WTC11 (cell line): ENCODE measurements at regions not wholly inside any gene's neighbourhood (a gene's known extent, or its start where the extent isn't known, plus 50 kb on each side); places are given as distances from the start of the nearest gene placed in this dataset.
A peak's percentile ranks its signal among the peaks of the same experiment; 100 is the strongest.

Source experiments
- ATAC-seq: fragments of 200-7000 bp; cut with Tn5 transposase; 2 replicates; pipeline ENCODE4 v1.10.0; 2021; ENCODE audit warnings: mild to moderate bottlenecking, moderate library complexity
- CTCF ChIA-PET: fragments of 300-600 bp; sonication (Branson Sonifier 250); formaldehyde crosslinking; loops from one replicate; lab custom pipeline; 2021; ENCODE audit warnings: antibody characterized with exemption; lab: Charles Lee
- POLR2A ChIA-PET: fragments of 350-600 bp; sonication (Branson Sonifier 250); formaldehyde crosslinking; loops from one replicate; lab custom pipeline; 2021; ENCODE audit warnings: antibody characterized with exemption; lab: Charles Lee
- DNase-seq: peaks from one replicate; pipeline ENCODE4 v3.0.0; 2021; ENCODE audit warnings: low spot score
- H3K27ac Mint-ChIP-seq: 2 replicates; pipeline ENCODE4 v1.8.0; 2021; ENCODE audit warnings: mixed read lengths
- H3K27me3 Mint-ChIP-seq: 2 replicates; pipeline ENCODE4 v1.8.0; 2021; ENCODE audit warnings: low read depth, mild to moderate bottlenecking, moderate library complexity, mixed read lengths
- H3K36me3 Mint-ChIP-seq: 2 replicates; pipeline ENCODE4 v1.8.0; 2021; ENCODE audit warnings: mixed read lengths
- H3K4me1 Mint-ChIP-seq: 2 replicates; pipeline ENCODE4 v1.8.0; 2022; ENCODE audit warnings: mixed read lengths
- H3K4me3 Mint-ChIP-seq: 2 replicates; pipeline ENCODE4 v1.8.0; 2021; ENCODE audit warnings: mild to moderate bottlenecking, moderate library complexity, mixed read lengths
- H3K9me3 Mint-ChIP-seq: 2 replicates; pipeline ENCODE4 v1.8.0; 2021; ENCODE audit warnings: mixed read lengths
- EMX1 ChIP-seq: fragments of 250-450 bp; sonication (Bioruptor Pico); IDR thresholded peaks from 2 replicates; pipeline ENCODE4 v1.8.0; 2021; ENCODE audit warnings: mild to moderate bottlenecking
- FOXP1 ChIP-seq: sonication (generic); formaldehyde crosslinking; IDR thresholded peaks from 2 replicates; pipeline ENCODE4 v1.8.0; 2022; ENCODE audit warnings: missing genetic modification reagents, mild to moderate bottlenecking, moderate library complexity, borderline replicate concordance
- GTF2I ChIP-seq: fragments of 250-450 bp; sonication (Bioruptor Pico); conservative IDR thresholded peaks from 2 replicates; pipeline ENCODE4 v1.4.0; 2021; ENCODE audit warnings: mild to moderate bottlenecking
- JAZF1 ChIP-seq: fragments of 250-450 bp; sonication (Bioruptor Pico); IDR thresholded peaks from 2 replicates; pipeline ENCODE4 v1.9.0; 2021; ENCODE audit warnings: moderate library complexity, mild to moderate bottlenecking, inconsistent platforms
- MLX ChIP-seq: sonication (generic); formaldehyde crosslinking; IDR thresholded peaks from 2 replicates; pipeline ENCODE4 v1.8.1; 2023; ENCODE audit warnings: mild to moderate bottlenecking, missing genetic modification reagents, moderate library complexity
- NFATC4 ChIP-seq: fragments of 250-450 bp; sonication (Bioruptor Pico); IDR thresholded peaks from 2 replicates; pipeline ENCODE4 v1.9.0; 2021; ENCODE audit warnings: mild to moderate bottlenecking
- NFE2L1 ChIP-seq: sonication (generic); formaldehyde crosslinking; IDR thresholded peaks from 2 replicates; pipeline ENCODE4 v1.8.1; 2023; ENCODE audit warnings: missing genetic modification reagents
- SMAD3 ChIP-seq: sonication (generic); formaldehyde crosslinking; IDR thresholded peaks from 2 replicates; pipeline ENCODE4 v1.8.0; 2022; ENCODE audit warnings: missing genetic modification reagents, mild to moderate bottlenecking, borderline replicate concordance
- SMAD4 ChIP-seq: sonication (generic); formaldehyde crosslinking; IDR thresholded peaks from 2 replicates; pipeline ENCODE4 v1.8.0; 2022; ENCODE audit warnings: mild to moderate bottlenecking, missing genetic modification reagents
- SOX15 ChIP-seq: fragments of 250-450 bp; sonication (Bioruptor Pico); IDR thresholded peaks from 2 replicates; pipeline ENCODE4 v1.9.0; 2021; ENCODE audit warnings: mild to moderate bottlenecking
- SP1 ChIP-seq: sonication (generic); formaldehyde crosslinking; conservative IDR thresholded peaks from 2 replicates; pipeline ENCODE4 v1.8.1; 2022; ENCODE audit warnings: missing genetic modification reagents
- STAT6 ChIP-seq: sonication (generic); formaldehyde crosslinking; conservative IDR thresholded peaks from 2 replicates; pipeline ENCODE4 v1.8.1; 2023; ENCODE audit warnings: mild to moderate bottlenecking, low read depth, missing genetic modification reagents, moderate library complexity
- USF2 ChIP-seq: sonication (generic); formaldehyde crosslinking; IDR thresholded peaks from 2 replicates; pipeline ENCODE4 v1.8.1; 2023; ENCODE audit warnings: mild to moderate bottlenecking, missing genetic modification reagents, moderate library complexity
- TF ChIP-seq, protein P1 (sequence below): fragments of 250-450 bp; sonication (Bioruptor Pico); conservative IDR thresholded peaks from 2 replicates; pipeline ENCODE4 v1.9.0; 2021; ENCODE audit warnings: mild to moderate bottlenecking

DNA sequence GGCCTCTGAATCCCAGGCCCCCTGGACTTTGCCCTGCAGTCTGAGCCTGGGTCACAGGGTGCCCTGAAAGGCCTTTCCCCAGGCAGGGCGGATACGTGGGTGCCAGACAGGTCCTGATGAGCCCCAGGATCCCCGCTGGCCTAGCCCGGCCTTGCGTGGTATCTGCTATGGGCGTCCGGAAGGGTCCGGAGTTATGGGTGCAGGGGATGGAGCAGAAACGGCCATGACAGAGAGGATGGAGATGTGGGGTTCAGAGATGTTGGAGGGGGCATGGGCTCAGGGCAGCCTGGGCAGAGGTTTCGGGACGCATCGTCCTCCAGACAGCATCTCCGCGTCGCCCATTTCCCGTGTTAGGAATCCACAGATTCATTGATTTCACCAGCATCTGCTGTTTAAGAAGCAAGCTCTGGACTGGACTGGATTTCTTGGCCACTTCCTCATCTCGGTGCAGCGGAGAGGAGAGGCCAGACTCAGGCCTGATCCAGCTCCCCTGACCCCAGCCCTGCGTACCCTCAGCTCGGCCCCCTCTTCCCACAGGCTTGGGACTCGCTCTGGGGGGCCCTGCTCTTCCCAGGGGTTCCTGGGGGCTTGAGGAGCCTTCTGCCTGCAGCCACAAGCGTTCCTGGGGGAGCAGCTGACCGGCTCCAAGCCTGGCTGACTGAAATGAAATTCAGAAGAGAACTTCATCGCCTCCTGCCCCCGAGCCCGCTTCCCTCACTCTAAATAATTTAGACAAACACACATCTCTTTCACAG, 86.9 kb upstream of the ADRA2C start:
- TF ChIP-seq SMAD4 (CRISPR knock-in tag) = no peak
- no peak for TF ChIP-seq NFE2L1 (CRISPR knock-in tag)
- TF ChIP-seq SMAD3 (CRISPR knock-in tag) = no peak
- Mint-ChIP-seq H3K36me3 (no peaks in the 10 kb centered on the region), H3K27ac (no peak overlapping the region), H3K27me3 (no peaks in the 10 kb centered on the region; the same call in 1 of the 2 replicates), H3K4me1 (peaks cover 4% of the 10 kb centered on the region), H3K9me3 (no peaks in the 10 kb centered on the region), H3K4me3 (no peak overlapping the region)
- ATAC-seq = no peak
- ChIA-PET CTCF (no interaction called here), POLR2A (no interaction called here)
- DNase-seq = peak; percentile 8

GRCh38 chr4:3677748-3678070, 88.5 kb upstream of the ADRA2C start:
- Mint-ChIP-seq H3K4me1 (peaks cover 7% of the 10 kb centered on the region), H3K27ac (no peak overlapping the region), H3K4me3 (no peak overlapping the region), H3K36me3 (no peaks in the 10 kb centered on the region), H3K9me3 (peaks cover 4% of the 10 kb centered on the region), H3K27me3 (no peaks in the 10 kb centered on the region; the same call in 1 of the 2 replicates)
- POLR2A ChIA-PET = no interaction called here
- TF ChIP-seq SP1 = no peak
- TF ChIP-seq, protein P1, sequence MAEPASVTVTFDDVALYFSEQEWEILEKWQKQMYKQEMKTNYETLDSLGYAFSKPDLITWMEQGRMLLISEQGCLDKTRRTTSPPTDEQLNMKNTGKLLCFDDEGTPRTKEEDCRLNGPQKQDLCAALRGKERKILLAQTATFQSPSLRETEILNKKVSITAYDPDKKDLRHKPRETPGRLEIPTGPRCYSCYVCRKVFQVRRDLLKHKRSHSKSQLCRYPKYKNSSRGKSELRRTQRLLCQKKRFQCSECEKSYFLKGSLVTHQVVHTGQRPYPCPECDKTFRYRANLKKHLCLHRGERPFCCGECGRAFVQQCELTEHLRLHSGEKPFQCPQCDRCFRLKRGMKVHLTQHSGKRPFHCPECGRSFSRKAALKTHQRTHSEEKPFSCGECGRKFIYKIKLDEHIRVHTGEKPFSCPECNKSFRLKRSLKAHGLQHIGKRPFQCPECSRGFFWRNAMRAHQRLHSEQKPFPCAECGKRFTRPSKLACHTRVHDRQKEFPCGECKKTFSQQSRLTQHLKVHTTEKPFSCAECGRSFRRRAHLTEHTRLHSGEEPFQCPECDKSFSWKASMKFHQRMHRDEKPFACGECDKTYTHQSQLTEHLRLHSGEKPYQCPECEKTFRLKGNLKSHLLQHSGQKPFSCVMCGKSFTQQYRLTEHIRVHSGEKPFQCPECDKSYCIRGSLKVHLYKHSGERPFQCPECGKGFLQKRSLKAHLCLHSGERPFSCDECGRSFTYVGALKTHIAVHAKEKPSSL (CRISPR knock-in tag) = no peak
- no peak for TF ChIP-seq STAT6 (CRISPR knock-in tag)
- TF ChIP-seq SOX15 (CRISPR knock-in tag) = no peak
- no peak for TF ChIP-seq NFATC4
- TF ChIP-seq, all 79 proteins: peak for 0
- CTCF ChIA-PET = no interaction called here
- peak; percentile 11 for DNase-seq
- ATAC-seq = no peak

GRCh38 chr4:3676907-3677747, 89.1 kb upstream of the ADRA2C start:
- ATAC-seq = no peak
- DNase-seq = peak; percentile 7
- no peak overlapping the region for H3K27ac Mint-ChIP-seq
- H3K4me3 Mint-ChIP-seq = no peak overlapping the region
- H3K36me3 Mint-ChIP-seq = no peaks in the 10 kb centered on the region
- H3K27me3 Mint-ChIP-seq = no peaks in the 10 kb centered on the region; the same call in 1 of the 2 replicates
- POLR2A ChIA-PET = no interaction called here
- H3K9me3 Mint-ChIP-seq = peaks cover 6% of the 10 kb centered on the region
- TF ChIP-seq FOXP1 (CRISPR knock-in tag) (no peak), USF2 (no peak), MLX (CRISPR knock-in tag) (no peak), GTF2I (CRISPR knock-in tag) (no peak), SMAD3 (CRISPR knock-in tag) (no peak), EMX1 (CRISPR knock-in tag) (no peak), JAZF1 (CRISPR knock-in tag) (no peak)
- CTCF ChIA-PET = no interaction called here
- H3K4me1 Mint-ChIP-seq = peaks cover 7% of the 10 kb centered on the region
